ENCODE measurements at regions not wholly inside any gene's neighbourhood (a gene's known extent, or its start where the extent isn't known, plus 50 kb on each side); places are given as distances from the start of the nearest gene placed in this dataset.

DNA sequence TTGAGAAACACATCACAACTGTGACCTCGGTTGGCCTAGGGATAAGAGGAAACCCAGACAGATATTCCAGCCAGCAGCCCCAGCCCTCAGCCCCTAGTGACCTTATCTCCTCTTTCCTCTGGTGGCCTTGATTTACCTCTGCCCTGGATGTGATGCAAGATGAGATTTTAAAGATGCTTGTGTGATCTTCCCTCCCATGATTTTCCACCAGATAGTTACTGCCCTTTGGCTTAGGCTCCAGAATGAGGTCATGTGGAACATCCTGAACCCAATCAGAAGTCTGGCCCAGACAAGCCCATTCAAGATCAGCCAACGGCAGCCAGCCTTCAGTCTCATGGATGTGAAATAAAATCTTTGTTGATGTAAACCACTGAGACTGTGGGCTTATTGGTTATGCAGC is 104.0 kb downstream of the BANF2 start:
- Histone ChIP-seq H3K14ac (ENCODE audit: insufficient read length) (no peak overlapping the region), H2BK120ac (replicated peaks; ENCODE audit: low read depth, low read length) (no peak overlapping the region), H3K4me3 (ENCODE audit: extremely low read depth in 1 of 4, insufficient read depth in 2 of 4, low read depth in 3 of 4, low read length in 4 of 4) (no peak overlapping the region), H3K79me1 (ENCODE audit: low read depth, low read length) (no peaks in the 10 kb centered on the region), H3K18ac (ENCODE audit: extremely low read depth, low read length) (no peak overlapping the region), H3K27me3 (replicated peaks in 1 of 4; ENCODE audit: control insufficient read depth in 3 of 4, extremely low read depth in 1 of 4, insufficient read depth in 3 of 4, low read length in 3 of 4) (no peaks in the 10 kb centered on the region), H4K91ac (replicated peaks; ENCODE audit: insufficient read length, low read length) (no peak overlapping the region), H4K20me1 (replicated peaks in 1 of 2; ENCODE audit: control insufficient read depth in 1 of 2, insufficient read depth in 2 of 2, low read length in 2 of 2) (no peaks in the 10 kb centered on the region), H3K23me2 (ENCODE audit: low read depth, low read length) (no peaks in the 10 kb centered on the region), H2AFZ (ENCODE audit: low read length) (no peak overlapping the region), H3K9ac (replicated peaks in 1 of 4; ENCODE audit: extremely low read depth in 1 of 4, low read depth in 3 of 4, low read length in 3 of 4) (no peak overlapping the region), H4K8ac (ENCODE audit: extremely low read depth, insufficient read depth, low read length) (no peak overlapping the region), H3K4me2 (ENCODE audit: insufficient read depth in 1 of 2, low read depth in 2 of 2, low read length in 2 of 2) (no peak overlapping the region), H3K4ac (replicated peaks; ENCODE audit: insufficient read length, low read depth, low read length) (no peak overlapping the region), H3K27ac (ENCODE audit: low read depth, low read length) (no peak overlapping the region), H4K5ac (ENCODE audit: insufficient read length, low read depth, low read length) (no peak overlapping the region), H3K23ac (ENCODE audit: insufficient read length) (no peak overlapping the region), H2AK5ac (ENCODE audit: low read depth, low read length) (no peak overlapping the region), H3K56ac (replicated peaks; ENCODE audit: insufficient read length, low read depth, low read length) (no peak overlapping the region), H2BK15ac (ENCODE audit: low read length) (no peak overlapping the region), H2BK12ac (ENCODE audit: low read depth, low read length) (no peak overlapping the region), H3K36me3 (ENCODE audit: control insufficient read depth in 2 of 4, insufficient read depth in 4 of 4, low read length in 3 of 4) (no peaks in the 10 kb centered on the region; a peak in 1 of 8 replicates), H3K4me1 (replicated peaks in 1 of 4; ENCODE audit: control insufficient read depth in 3 of 4, insufficient read depth in 4 of 4, low read length in 3 of 4) (peaks cover 0 to 6% (median 4%) of the 10 kb centered on the region in 4 experiments; a peak in 4 of 7 replicates), H2BK20ac (ENCODE audit: low read length) (no peak overlapping the region), H2BK5ac (ENCODE audit: low read depth, low read length) (no peak overlapping the region), H3K79me2 (ENCODE audit: control insufficient read depth in 1 of 2, insufficient read depth in 2 of 2, low read length in 2 of 2) (no peaks in the 10 kb centered on the region), H3K9me3 (ENCODE audit: insufficient read depth in 2 of 2, low read depth in 1 of 2, low read length in 1 of 2) (peaks cover 3 to 8% of the 10 kb centered on the region in 2 experiments; a peak in 3 of 4 replicates)
- TF ChIP-seq RXRA (IDR thresholded peaks at IDR 0.05; ENCODE audit: insufficient read depth, low read depth, low read length), result no peak
- no peak for TF ChIP-seq SP1 (IDR thresholded peaks at IDR 0.05; ENCODE audit: low read depth, low read length)
- TF ChIP-seq KDM5A (IDR thresholded peaks at IDR 0.05; ENCODE audit: low read length), result no peak
- no peak for TF ChIP-seq TAF7 (optimal IDR thresholded peaks at IDR 0.05; ENCODE audit: borderline replicate concordance, low read depth, low read length)
- no peak for TF ChIP-seq CBX8 (IDR thresholded peaks at IDR 0.05; ENCODE audit: borderline replicate concordance, low read depth, low read length)
- TF ChIP-seq SIX5 (IDR thresholded peaks at IDR 0.05; ENCODE audit: low read depth, low read length), result no peak
- no peak for TF ChIP-seq HDAC6 (IDR thresholded peaks at IDR 0.05; ENCODE audit: low read depth, low read length)
- no peak for TF ChIP-seq CBX5 (IDR thresholded peaks at IDR 0.05; ENCODE audit: low read depth, low read length)
- no peak for TF ChIP-seq POU5F1 (IDR thresholded peaks at IDR 0.05; ENCODE audit: low read depth, low read length)
- no peak for TF ChIP-seq EGR1 (IDR thresholded peaks at IDR 0.05; ENCODE audit: borderline replicate concordance, low read depth, low read length)
- no peak for TF ChIP-seq RFX5 (IDR thresholded peaks at IDR 0.05; ENCODE audit: borderline replicate concordance, low read depth, low read length)
- no peak for TF ChIP-seq NRF1 (IDR thresholded peaks at IDR 0.05; ENCODE audit: low read depth, low read length)
- no peak for TF ChIP-seq SIRT6 (IDR thresholded peaks at IDR 0.05; ENCODE audit: low read length)
- CTCF ChIA-PET (ENCODE audit: partially characterized antibody), result no interaction called here
- FAIRE-seq, result no peak
- DNase-seq (ENCODE audit: low read depth in 1 of 2, low spot score in 2 of 2), result no peak
- POLR2A ChIA-PET (ENCODE audit: partially characterized antibody), result no interaction called here
- 93% methylated on average over 2 of the region's 2 CpGs; no CpG with 5 or more reads in 1 of the 2 experiments for WGBS, 2 experiments (ENCODE audit: extremely low coverage in 1 of 2, insufficient coverage in 1 of 2, insufficient read length in 1 of 2, insufficient replicate concordance in 2 of 2, low coverage in 1 of 2, low lambda C conversion rate in 2 of 2, missing lambda C conversion rate in 1 of 2)

Measured in H1 (cell line).